HG03575 (cell line): ENCODE measurements at regions not wholly inside any gene's neighbourhood (a gene's known extent, or its start where the extent isn't known, plus 50 kb on each side); places are given as distances from the start of the nearest gene placed in this dataset.
"Not testable (repeated sequence)": the region's sequence is repeated elsewhere in the genome, so short reads cannot be mapped to it uniquely, and the experiment has no call there.

Source experiments
- ATAC-seq: cut with Tn5 transposase; IDR thresholded peaks from one replicate; pipeline ENCODE4 v1.9.1; 2021; ENCODE audit not compliant: unreplicated experiment, insufficient number of reproducible peaks, low FRiP score; ENCODE audit errors: extremely low read depth

DNA sequence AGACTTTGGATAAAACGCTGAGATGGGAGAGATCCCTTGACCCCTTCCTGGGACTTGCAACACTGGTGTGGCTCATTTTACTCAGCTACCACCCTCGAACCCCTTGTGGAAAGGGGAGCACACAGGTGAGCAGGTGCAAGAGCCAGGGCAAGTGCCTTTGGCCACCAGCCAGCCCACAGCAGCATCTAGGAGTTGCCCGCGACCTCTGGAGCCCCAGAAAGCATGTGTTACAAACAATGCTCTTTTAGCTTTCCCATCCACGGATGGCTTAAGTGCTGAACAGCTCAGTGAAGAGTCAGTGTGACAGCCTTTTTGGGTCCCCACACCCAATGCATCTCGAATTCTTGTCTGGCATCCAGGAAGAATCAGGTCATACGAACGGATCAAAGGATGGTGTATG is 197.8 kb downstream of the MEMO1 start:
- no peak for ATAC-seq

DNA sequence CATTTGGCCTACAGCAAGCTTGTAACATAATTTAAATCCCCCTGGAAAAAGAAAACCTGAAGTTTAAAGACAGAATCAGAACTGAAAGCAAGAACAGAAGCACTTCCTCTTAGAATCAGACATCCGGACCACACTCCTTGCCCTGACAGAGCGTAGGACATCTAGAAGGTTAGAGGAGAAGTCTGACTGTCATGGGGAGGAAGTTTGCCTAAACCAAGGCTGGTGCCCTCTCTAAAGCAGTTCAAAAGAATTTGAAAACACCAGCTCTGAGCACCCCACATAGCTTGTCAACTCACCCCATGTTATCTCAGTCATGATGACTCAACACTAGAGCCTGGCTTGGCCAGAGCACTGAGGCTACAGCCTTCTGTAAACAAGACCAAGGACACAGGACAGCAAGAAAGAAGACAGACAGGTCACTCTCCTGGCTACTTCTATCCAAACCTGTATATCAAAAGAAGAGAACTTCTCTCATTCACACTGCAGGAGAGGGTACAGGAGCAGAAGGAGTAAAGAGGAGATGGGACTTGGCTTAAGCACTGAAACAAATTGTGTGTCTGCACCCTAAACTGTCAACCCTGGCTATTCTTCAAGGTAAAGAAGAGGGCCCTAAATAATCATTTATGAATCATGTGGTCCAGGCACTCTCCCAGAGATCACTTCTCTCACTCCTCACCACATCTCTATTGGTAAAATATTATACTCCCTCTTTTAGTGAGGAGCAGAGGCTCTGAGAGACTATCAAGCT is 198.6 kb downstream of the MEMO1 start:
- peak; percentile 88 for ATAC-seq

DNA sequence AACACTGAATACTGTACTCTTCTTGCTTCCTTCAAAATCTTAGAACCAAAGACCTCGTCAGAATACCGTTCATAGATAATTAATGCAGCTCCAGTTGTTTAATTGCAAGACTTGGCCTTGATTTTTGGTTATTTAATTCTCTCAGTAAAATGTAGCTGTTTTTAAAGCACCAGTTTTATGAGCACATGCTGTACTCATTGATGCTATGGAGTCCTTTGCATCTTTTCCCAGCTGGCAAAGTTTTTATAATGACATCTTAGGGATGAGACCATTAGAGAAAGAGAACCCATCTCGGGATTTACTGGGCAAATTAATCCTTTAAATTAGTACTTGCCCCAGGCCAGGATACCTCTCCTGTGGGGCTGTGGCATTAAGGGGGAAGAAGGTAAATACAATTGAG is 199.3 kb downstream of the MEMO1 start:
- no peak for ATAC-seq

DNA sequence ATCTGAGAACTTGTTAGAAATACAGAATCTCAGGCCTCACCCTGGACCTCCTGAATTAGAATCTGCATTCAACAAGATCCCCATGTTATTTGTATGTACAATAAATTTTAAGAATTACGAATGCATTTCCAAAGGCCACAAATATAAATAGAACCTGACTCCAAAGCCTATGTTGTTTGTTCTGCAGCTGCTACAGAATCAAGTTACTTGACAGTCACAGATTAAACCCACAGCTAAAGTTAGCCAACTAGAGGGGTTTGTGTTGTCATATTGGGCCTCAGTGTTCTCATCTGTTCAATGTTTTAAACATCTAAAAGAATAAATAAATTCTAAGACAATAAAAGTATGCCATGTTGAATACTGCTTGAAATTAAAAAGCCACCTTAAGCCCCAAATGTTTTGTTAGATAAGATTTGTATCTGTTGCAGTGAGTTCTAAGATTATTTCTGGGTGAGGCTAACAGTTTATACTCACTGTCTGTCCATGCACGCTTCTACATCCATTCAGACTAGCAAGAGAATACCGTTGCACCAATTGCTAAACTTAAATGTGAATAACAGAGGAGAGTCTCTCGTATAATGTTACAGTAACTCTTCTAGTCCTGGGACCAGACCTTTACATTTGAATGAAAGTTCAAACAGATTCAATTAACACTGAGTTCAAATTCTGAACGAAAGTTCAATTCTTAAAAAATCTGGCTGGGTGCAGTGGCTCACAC is 200.4 kb downstream of the MEMO1 start:
- no peak for ATAC-seq

DNA sequence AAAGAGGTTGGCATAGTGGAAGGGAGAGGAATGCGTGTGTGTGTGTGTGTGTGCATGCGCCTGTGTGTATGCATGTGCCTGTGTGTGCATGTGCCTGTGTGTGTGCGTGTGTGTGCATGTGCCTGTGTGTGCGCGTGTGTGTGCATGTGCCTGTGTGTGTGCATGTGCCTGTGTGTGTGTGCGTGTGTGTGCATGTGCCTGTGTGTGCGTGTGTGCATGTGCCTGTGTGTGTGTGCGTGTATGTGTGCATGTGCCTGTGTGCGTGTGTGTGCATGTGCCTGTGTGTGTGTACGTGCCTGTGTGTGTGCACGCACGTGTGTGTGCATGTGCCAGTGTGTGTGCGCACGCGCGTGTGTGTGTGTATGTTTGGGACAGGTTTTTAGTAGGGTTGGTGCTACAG is 205.1 kb downstream of the MEMO1 start:
- no peak for ATAC-seq

DNA sequence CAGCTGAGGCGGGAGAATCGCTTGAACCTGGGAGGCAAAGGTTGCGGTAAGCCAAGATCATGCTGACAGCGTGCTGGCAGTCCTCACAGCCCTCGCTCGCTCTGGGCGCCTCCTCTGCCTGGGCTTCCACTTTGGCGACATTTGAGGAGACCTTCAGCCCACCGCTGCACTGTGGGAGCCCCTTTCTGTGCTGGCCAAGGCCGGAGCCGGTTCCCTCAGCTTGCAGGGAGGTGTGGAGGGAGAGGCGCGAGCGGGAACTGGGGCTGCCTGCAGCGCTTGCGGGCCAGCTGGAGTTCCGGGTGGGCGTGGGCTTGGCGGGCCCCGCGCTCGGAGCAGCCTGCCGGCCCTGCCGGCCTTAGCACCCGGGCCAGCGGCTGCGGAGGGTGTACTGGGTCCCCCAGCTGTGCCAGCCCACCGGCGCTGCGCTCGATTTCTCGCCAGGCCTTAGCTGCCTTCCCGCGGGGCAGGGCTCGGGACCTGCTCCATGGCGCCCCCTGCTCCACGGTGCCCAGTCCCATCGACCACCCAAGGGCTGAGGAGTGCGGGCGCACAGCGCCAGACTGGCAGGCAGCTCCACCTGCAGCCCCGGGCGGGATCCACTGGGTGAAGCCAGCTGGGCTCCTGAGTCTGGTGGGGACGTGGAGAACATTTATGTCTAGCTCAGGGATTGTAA is 207.2 kb downstream of the MEMO1 start:
- not testable (repeated sequence) for ATAC-seq

DNA sequence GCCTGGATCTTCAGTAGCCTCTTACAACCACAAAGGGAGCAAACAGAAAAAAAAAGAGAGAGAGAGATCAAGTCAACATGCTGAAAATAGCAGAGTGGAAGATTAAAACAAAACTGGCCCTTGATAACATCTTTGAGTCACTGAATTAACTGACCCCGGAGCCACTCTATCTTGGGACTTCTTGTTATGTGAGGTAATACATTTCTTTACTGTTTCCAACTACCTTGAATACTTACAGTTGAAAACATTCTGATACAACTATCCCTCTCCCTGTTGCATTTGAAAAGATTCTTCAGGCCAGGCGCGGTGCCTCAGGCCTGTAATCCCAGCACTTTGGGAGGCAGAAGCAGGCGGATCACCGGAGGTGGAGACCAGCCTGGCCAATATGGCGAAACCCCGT is 208.1 kb downstream of the MEMO1 start:
- ATAC-seq = no peak

DNA sequence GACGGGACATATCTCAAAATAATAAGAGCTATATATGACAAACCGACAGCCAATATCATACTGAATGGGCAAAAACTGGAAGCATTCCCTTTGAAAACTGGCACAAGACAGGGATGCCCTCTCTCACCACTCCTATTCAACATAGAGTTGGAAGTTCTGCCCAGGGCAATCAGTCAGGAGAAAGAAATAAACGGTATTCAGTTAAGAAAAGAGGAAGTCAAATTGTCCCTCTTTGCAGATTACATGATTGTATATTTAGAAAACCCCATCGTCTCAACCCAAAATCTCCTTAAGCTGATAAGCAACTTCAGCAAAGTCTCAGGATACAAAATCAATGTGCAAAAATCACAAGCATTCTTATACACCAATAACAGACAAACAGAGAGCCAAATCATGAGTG is 211.5 kb downstream of the MEMO1 start:
- ATAC-seq = not testable (repeated sequence)

DNA sequence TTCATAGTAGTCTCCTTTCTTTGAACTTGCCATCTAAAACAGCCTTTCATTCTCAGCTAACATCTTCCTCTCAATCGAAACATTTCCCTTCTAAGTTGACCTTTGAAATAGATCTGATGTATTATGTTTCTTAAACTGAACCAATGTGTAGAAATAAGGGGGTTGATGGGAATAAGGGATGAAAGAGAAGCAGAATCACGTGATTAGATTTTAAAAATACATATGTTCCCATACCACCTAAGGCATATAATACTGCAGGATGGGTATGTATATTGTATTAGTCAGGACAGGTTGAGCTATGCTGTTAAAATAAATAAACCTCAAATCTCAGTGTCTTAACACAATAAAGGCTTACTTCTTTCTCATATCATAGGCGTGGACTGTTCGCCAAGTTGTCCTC is 207.5 kb upstream of the SRD5A2 start:
- ATAC-seq = no peak

DNA sequence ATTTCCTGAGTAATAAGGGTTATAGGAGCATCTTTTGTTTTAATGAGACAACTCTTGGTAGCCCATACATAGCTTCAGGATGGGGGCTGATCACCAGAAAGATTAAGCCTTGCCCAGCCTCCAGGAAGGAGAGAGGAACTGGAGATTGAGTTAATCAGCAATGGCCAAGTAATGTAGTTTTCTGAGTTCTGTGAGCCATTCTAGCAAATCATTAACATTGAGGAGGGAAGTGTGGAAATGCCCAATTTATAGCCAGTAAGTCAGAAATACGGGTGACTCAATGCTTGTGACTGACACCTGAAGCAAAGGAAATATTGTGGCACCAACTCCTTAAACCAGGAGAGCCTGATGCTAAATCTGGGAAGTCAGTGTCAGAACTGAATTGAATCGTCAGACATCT is 205.1 kb upstream of the SRD5A2 start:
- no peak for ATAC-seq

DNA sequence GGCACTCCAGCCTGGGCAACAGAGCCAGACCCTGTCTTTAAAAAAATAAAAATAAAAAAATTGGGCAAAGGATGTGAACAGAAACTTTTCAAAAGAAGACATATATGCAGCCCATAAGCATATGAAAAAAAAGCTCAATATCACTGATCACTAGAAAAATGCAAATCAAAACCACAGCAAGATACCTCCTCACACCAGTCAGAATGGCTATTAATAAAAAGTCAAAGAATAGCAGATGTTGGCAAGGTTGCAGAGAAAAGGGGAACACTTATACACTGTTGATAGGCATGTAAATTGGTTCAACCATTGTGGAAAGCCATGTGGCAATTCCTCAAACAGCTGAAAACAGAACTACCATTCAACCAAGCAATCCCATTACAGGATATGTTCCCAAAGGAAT is 204.1 kb upstream of the SRD5A2 start:
- ATAC-seq = no peak

DNA sequence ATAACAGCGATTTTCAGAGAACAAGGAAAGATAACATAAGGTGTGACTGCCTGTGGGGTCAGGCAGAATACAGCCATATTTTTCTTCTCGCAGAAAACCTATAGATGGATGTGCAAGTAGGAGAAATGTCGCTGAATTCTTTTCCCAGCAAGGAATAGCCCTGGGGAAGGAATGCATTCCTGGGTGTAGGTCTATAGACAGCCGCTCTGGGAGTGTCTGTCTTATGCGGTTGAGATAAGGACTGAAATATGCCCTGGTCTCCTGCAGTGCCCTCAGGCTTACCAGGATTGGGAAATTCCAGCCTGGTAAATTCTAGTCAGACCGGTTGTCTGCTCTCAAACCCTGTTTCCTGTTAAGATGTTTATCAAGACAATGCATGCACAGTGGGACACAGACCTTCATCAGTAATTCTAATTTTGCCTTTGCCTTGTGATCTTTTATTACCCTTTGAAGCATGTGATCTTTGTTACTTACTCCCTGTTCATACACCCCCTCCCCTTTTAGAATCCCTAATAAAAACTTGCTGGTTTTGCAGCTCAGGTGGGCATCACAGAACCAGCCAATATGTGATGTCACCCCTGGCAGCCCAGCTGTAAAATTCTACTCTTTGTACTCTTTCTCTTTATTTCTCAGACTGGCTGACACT is 202.8 kb upstream of the SRD5A2 start:
- not testable (repeated sequence) for ATAC-seq

DNA sequence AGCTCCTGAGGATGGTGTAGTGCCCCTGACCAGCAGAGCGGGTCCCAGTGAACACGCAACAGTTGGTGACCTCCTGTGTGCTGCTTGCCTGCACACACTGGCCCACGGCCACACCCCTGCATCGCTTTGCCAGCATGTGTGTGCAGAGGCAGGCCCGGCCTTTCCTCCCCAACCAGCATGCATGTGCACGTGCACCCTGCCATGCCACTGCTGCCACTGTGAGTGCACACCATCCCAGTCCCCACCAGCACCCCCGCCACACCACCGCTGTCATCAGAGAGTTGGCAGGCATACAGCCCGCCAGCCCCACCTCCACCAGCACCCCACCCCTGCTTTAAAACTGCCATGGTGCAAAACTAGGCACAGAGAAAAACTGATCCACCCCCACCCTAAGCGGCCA is 197.4 kb upstream of the SRD5A2 start:
- no peak for ATAC-seq

DNA sequence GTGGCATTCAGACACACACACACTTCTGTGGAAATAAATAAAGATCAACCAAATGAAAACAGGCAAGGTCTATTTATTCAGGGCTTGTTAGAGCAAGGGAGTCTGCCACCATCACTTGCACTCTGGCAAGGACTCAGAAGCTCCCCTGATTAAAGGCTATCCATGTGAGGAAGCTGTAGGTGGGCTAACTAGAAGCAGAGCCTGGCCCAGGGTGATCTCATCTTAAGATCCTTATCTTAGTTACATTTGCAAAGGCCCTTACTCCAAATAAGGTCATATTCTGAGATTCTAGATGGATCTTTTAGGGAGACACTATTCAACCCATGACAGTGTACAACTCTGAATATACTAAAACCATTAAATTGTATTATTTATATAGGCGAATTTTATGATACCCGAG is 190.0 kb upstream of the SRD5A2 start:
- no peak for ATAC-seq

DNA sequence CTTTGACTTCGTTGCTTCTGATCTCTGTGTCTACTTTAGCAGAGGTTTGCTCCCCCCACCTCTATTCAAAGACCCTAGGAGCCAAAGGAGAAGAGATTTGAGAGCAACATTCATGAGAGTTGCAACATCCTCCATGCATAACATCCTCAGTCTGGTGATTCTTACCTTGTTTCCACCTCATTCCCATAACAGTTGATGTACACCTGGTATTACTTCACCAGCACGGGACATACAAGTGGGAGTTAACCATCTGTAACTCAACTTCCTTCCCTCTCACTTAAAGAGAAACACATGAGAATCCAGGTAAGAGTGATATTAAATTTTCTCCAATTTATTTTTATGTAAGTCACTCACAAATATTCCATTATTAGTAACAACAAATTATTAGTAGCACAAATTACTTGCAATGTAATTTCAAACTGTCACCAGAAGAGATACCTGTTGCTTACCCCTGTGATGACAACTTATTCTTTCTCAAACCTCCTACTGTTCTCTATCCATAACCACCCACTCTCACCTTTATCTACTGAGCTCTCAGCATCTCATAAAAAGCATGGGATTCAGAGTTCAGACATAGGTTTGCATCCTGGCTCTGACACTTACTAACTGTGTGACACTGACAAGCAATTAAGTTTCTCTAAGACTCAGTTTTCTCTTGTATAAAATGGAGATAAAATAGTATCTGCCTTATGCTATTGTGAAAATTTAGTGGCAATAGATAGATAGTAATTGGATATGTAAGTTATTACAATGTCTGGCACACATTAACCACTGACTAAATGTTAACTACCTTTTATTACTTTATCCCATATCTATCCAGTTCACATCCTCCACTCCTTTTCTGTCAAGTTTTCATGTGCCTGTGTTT is 184.6 kb upstream of the SRD5A2 start:
- no peak for ATAC-seq

DNA sequence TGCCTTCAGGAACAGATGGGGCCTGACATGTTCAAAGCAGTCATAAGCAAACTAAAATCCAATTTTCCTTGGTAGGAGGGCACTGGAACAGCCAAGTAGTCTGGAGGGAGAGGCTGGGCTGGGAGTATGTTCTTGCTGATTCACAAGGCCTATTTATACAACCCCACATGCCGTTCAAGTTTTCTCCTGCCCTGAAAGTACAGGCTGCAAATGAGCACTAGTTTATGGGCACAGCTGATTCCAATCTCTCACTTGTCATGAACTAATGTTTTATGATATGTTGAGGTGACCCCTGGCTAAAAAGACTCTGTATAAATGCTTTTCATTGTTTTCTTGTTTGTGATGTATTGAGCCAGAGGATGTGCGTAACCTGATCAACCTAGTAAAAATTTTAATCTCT is 183.4 kb upstream of the SRD5A2 start:
- no peak for ATAC-seq

DNA sequence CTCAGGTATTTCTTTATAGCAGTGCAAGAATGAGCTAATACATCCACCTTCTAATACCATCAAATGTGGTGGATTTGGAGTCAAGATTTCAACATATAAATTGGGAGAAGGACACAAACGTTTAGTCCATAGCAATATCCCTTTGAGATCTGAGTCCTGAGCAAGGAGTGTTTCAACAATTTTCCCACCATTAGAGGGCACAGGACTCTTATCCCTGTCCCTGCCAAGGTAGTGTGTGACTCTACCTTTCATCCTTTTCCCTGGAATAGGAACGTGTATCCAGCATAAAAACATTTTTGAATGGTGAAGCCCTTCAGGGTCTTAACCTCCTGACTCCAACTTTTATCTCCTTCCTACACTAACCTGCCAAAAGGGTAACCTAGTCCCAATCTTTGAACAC is 181.3 kb upstream of the SRD5A2 start:
- ATAC-seq = no peak

DNA sequence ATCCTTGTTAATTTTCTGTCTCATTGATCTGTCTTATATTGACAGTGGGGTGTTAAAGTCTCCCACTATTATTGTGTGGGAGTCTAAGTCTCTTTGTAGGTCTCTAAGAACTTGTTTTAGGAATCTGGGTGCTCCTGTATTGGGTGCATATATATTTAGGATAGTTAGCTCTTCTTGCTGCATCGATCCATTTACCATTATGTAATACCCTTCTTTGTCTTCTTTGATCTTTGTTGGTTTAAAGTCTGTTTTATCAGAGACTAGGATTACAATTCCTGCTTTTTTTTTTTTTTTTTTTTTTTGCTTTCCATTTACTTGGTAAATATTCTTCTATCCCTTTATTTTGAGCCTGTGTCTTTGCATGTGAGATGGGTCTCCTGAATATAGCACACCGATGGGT is 176.6 kb upstream of the SRD5A2 start:
- not testable (repeated sequence) for ATAC-seq

DNA sequence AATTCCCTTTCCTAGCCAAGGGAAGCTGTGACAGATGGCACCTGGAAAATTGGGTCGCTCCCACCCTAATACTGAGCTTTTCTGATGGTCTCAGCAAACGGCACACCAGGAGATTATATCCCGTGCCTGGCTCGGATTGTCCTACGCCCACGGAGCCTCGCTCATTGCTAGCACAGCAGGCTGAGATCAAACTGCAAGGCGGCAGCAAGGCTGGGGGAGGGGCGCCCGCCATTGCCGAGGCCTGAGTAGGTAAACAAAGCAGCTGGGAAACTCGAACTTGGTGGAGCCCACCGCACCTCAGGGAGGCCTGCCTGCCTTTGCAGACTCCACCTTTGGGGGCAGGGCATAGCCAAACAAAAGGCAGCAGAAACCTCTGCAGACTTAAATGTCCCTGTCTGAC is 168.0 kb upstream of the SRD5A2 start:
- not testable (repeated sequence) for ATAC-seq
